BLaER1 treated with 17β-estradiol and CSF1 and Interleukin-3, amounts not matched to agents 10 nM and 100 nM (cell line): ENCODE measurements at regions not wholly inside any gene's neighbourhood (a gene's known extent, or its start where the extent isn't known, plus 50 kb on each side); places are given as distances from the start of the nearest gene placed in this dataset.

Source experiments
- H3K27ac ChIP-seq, 11 experiments: shearing (Covaris generic); formaldehyde crosslinking; 2 replicates each; pipeline ENCODE4 v1.8.1; 2022
- H3K27me3 ChIP-seq, 11 experiments: shearing (Covaris generic); formaldehyde crosslinking; 2 replicates each; pipeline ENCODE4 v1.8.1; 2022
- H3K36me3 ChIP-seq, 11 experiments: shearing (Covaris generic); formaldehyde crosslinking; 2 replicates each; pipeline ENCODE4 v1.8.1; 2022
- H3K4me1 ChIP-seq, 10 experiments: shearing (Covaris generic); formaldehyde crosslinking; 2 replicates each; pipeline ENCODE4 v1.8.1; 2022
- H3K4me2 ChIP-seq, 11 experiments: shearing (Covaris generic); formaldehyde crosslinking; 2 replicates each; pipeline ENCODE4 v1.8.1; 2022
- H3K4me3 ChIP-seq, 10 experiments: shearing (Covaris generic); formaldehyde crosslinking; 2 replicates each; pipeline ENCODE4 v1.8.1; 2022
- H3K9ac ChIP-seq, 11 experiments: shearing (Covaris generic); formaldehyde crosslinking; 2 replicates each; pipeline ENCODE4 v1.8.1; 2022
- H3K9me3 ChIP-seq, 11 experiments: shearing (Covaris generic); formaldehyde crosslinking; replicated peaks in 1 of 11; 2 replicates each; pipeline ENCODE4 v1.8.1; 2022
- H4K20me1 ChIP-seq, 11 experiments: shearing (Covaris generic); formaldehyde crosslinking; 2 replicates each; pipeline ENCODE4 v1.8.1; 2022
- Cebpa-rat ChIP-seq, 11 experiments: shearing (Covaris generic); IDR thresholded peaks; 2 replicates each; pipeline ENCODE4 v1.8.1; 2022

- Histone ChIP-seq H3K4me2 (no peak overlapping the region), H3K4me3 (no peak overlapping the region), H3K4me1 (no peaks in the 10 kb centered on the region; a peak in 1 of 20 replicates), H4K20me1 (no peaks in the 10 kb centered on the region), H3K36me3 (no peaks in the 10 kb centered on the region), H3K27ac (no peak overlapping the region), H3K9me3 (no peaks in the 10 kb centered on the region), H3K27me3 (no peaks in the 10 kb centered on the region), H3K9ac (no peak overlapping the region)
- no peak for TF ChIP-seq Cebpa-rat (IDR thresholded peaks at IDR 0.05)
Observed at GRCh38 chr4:124535003-124535402, 177.5 kb downstream of the ANKRD50 start.

GRCh38 chr4:124536946-124537345, 175.6 kb downstream of the ANKRD50 start:
- Histone ChIP-seq H4K20me1 (no peaks in the 10 kb centered on the region), H3K4me3 (no peak overlapping the region), H3K9me3 (no peaks in the 10 kb centered on the region), H3K4me2 (no peak overlapping the region), H3K36me3 (no peaks in the 10 kb centered on the region), H3K27ac (no peak overlapping the region), H3K9ac (no peak overlapping the region), H3K27me3 (no peaks in the 10 kb centered on the region), H3K4me1 (no peaks in the 10 kb centered on the region; a peak in 1 of 20 replicates)
- no peak for TF ChIP-seq Cebpa-rat (IDR thresholded peaks at IDR 0.05)

- Histone ChIP-seq H4K20me1 (no peaks in the 10 kb centered on the region), H3K9ac (no peak overlapping the region), H3K4me1 (no peaks in the 10 kb centered on the region; a peak in 1 of 20 replicates), H3K27ac (no peak overlapping the region), H3K36me3 (no peaks in the 10 kb centered on the region), H3K27me3 (no peaks in the 10 kb centered on the region), H3K4me3 (no peak overlapping the region), H3K9me3 (no peaks in the 10 kb centered on the region), H3K4me2 (no peak overlapping the region)
- TF ChIP-seq Cebpa-rat (IDR thresholded peaks at IDR 0.05): no peak
Observed at GRCh38 chr4:124537971-124538370, 174.6 kb downstream of the ANKRD50 start.

GRCh38 chr4:124540014-124540413, 172.5 kb downstream of the ANKRD50 start:
- no peaks in the 10 kb centered on the region for H3K9me3 ChIP-seq
- no peak overlapping the region for H3K4me3 ChIP-seq

GRCh38 chr4:124541652-124542420, 170.7 kb downstream of the ANKRD50 start:
- Histone ChIP-seq H3K9me3 (no peaks in the 10 kb centered on the region), H3K4me1 (no peaks in the 10 kb centered on the region; a peak in 1 of 20 replicates), H3K9ac (no peak overlapping the region), H3K4me3 (no peak overlapping the region), H3K36me3 (no peaks in the 10 kb centered on the region), H3K27me3 (no peaks in the 10 kb centered on the region), H4K20me1 (no peaks in the 10 kb centered on the region), H3K27ac (no peak overlapping the region), H3K4me2 (no peak overlapping the region)
- TF ChIP-seq Cebpa-rat (IDR thresholded peaks at IDR 0.05): no peak

More at GRCh38 chr4:124540014-124540413, 172.5 kb downstream of the ANKRD50 start:
- H3K9ac ChIP-seq: no peak overlapping the region
- H3K4me2 ChIP-seq: no peak overlapping the region
- no peaks in the 10 kb centered on the region for H3K27me3 ChIP-seq
- H3K4me1 ChIP-seq: no peaks in the 10 kb centered on the region; a peak in 1 of 20 replicates
- H4K20me1 ChIP-seq: no peaks in the 10 kb centered on the region
- no peak for TF ChIP-seq Cebpa-rat (IDR thresholded peaks at IDR 0.05)
- no peak overlapping the region for H3K27ac ChIP-seq
- no peaks in the 10 kb centered on the region for H3K36me3 ChIP-seq

GRCh38 chr4:124555959-124556358, 156.6 kb downstream of the ANKRD50 start:
- Histone ChIP-seq H3K4me3 (no peak overlapping the region), H3K4me1 (no peaks in the 10 kb centered on the region; a peak in 1 of 20 replicates), H3K27me3 (no peaks in the 10 kb centered on the region), H3K27ac (no peak overlapping the region), H3K36me3 (no peaks in the 10 kb centered on the region), H3K9me3 (peaks cover 0 to under 1% (median 0%) of the 10 kb centered on the region in 11 experiments; a peak in 1 of 22 replicates), H3K4me2 (no peak overlapping the region), H3K9ac (no peak overlapping the region), H4K20me1 (no peaks in the 10 kb centered on the region)
- TF ChIP-seq Cebpa-rat (IDR thresholded peaks at IDR 0.05): no peak

- no peak overlapping the region for H3K27ac ChIP-seq
- H3K4me2 ChIP-seq: no peak overlapping the region
- no peak for TF ChIP-seq Cebpa-rat (IDR thresholded peaks at IDR 0.05)
- no peaks in the 10 kb centered on the region for H4K20me1 ChIP-seq
- H3K27me3 ChIP-seq: no peaks in the 10 kb centered on the region
- no peak overlapping the region for H3K4me3 ChIP-seq
- peaks cover 0 to 8% (median 0%) of the 10 kb centered on the region in 11 experiments; a peak in 3 of 22 replicates for H3K9me3 ChIP-seq
- no peaks in the 10 kb centered on the region for H3K4me1 ChIP-seq
- H3K36me3 ChIP-seq: no peaks in the 10 kb centered on the region
- no peak overlapping the region for H3K9ac ChIP-seq
Observed at GRCh38 chr4:124564121-124564520, 148.4 kb downstream of the ANKRD50 start.

GRCh38 chr4:124565371-124565770, 147.2 kb downstream of the ANKRD50 start:
- Histone ChIP-seq H3K27me3 (no peaks in the 10 kb centered on the region), H3K4me1 (no peaks in the 10 kb centered on the region), H3K4me2 (no peak overlapping the region), H3K4me3 (no peak overlapping the region), H3K27ac (no peak overlapping the region), H4K20me1 (no peaks in the 10 kb centered on the region), H3K9me3 (peaks cover 0 to 8% (median 0%) of the 10 kb centered on the region in 11 experiments; a peak in 3 of 22 replicates), H3K9ac (no peak overlapping the region), H3K36me3 (no peaks in the 10 kb centered on the region)
- TF ChIP-seq Cebpa-rat (IDR thresholded peaks at IDR 0.05): no peak

- Histone ChIP-seq H3K9me3 (peaks cover 0 to 7% (median 0%) of the 10 kb centered on the region in 11 experiments; a peak in 3 of 22 replicates), H3K4me1 (no peaks in the 10 kb centered on the region), H3K9ac (no peak overlapping the region), H3K36me3 (no peaks in the 10 kb centered on the region), H3K27ac (no peak overlapping the region), H3K27me3 (no peaks in the 10 kb centered on the region), H3K4me2 (no peak overlapping the region), H4K20me1 (no peaks in the 10 kb centered on the region), H3K4me3 (no peak overlapping the region)
- TF ChIP-seq Cebpa-rat (IDR thresholded peaks at IDR 0.05): no peak
Observed at GRCh38 chr4:124566030-124566429, 146.5 kb downstream of the ANKRD50 start.

GRCh38 chr4:124573056-124573455, 139.5 kb downstream of the ANKRD50 start:
- no peak overlapping the region for H3K27ac ChIP-seq

More at GRCh38 chr4:124573056-124573455, 139.5 kb downstream of the ANKRD50 start:
- Histone ChIP-seq H3K36me3 (no peaks in the 10 kb centered on the region), H3K4me1 (no peaks in the 10 kb centered on the region), H3K9me3 (peaks cover 0 to 7% (median 5%) of the 10 kb centered on the region in 11 experiments; a peak in 9 of 22 replicates), H3K4me3 (no peak overlapping the region), H3K4me2 (no peak overlapping the region), H3K27me3 (no peaks in the 10 kb centered on the region), H4K20me1 (no peaks in the 10 kb centered on the region), H3K9ac (no peak overlapping the region)
- TF ChIP-seq Cebpa-rat (IDR thresholded peaks at IDR 0.05): no peak
